HepG2 (cell line): ENCODE measurements at regions not wholly inside any gene's neighbourhood (a gene's known extent, or its start where the extent isn't known, plus 50 kb on each side); places are given as distances from the start of the nearest gene placed in this dataset.

Experiments
- ATAC-seq: fragments of 200-7000 bp; cut with Tn5 transposase; 3 replicates; pipeline ENCODE4 v1.9.1; 2020; ENCODE audit warnings: mild to moderate bottlenecking, moderate library complexity
- BruUV-seq: library from RNA; stranded (reverse); fragments of 400-500 nt; replicated peaks from 2 replicates; lab custom pipeline; 2021; lab: Mats Ljungman, UMichigan
- CTCF ChIA-PET: fragments of 300-600 bp; formaldehyde crosslinking; extraction: SDS; loops from one replicate; lab custom pipeline; 2021; ENCODE audit warnings: low total read pairs, inconsistent platforms, low intra/inter-chr PET ratio; lab: Yijun Ruan, JAX
- POLR2A ChIA-PET: fragments of 350-600 bp; sonication (Branson Sonifier 250); formaldehyde crosslinking; loops from one replicate; lab custom pipeline; 2020; ENCODE audit warnings: antibody characterized with exemption, inconsistent platforms; lab: Yijun Ruan, JAX
- DNase-seq: peaks from one replicate; pipeline ENCODE4 v3.0.0-alpha.2; 2015; ENCODE audit warnings: low spot score
- FAIRE-seq: peaks from 3 replicates; lab custom pipeline; 2011; peaks lifted over from hg19 to GRCh38; lab: Jason Lieb, UNC
- H2AFZ ChIP-seq: one replicate; pipeline ENCODE4 v1.6.1; 2011; ENCODE audit warnings: low read length, inconsistent platforms
- H3K27ac ChIP-seq: fragments of 300-600 bp; 3 replicates; pipeline ENCODE4 v1.8.0; 2011; ENCODE audit warnings: mixed run types, mild to moderate bottlenecking, mixed read lengths, low read length, inconsistent platforms; ENCODE audit not compliant: insufficient read depth; ENCODE audit errors: extremely low read length
- H3K27me3 ChIP-seq, 2 experiments: fragments of 200-600 bp in 1 of 2; 2 replicates in 1 of 2; 3 replicates in 1 of 2; pipeline versions ENCODE4 v1.6.0 to v1.8.0; 2011; ENCODE audit warnings: low read length in 2 of 2, mild to moderate bottlenecking in 2 of 2, moderate library complexity in 2 of 2, inconsistent platforms in 1 of 2; ENCODE audit not compliant: insufficient read depth in 2 of 2, control insufficient read depth in 1 of 2
- H3K36me3 ChIP-seq, 2 experiments: fragments of 200-600 bp in 1 of 2; replicated peaks in 1 of 2; 2 replicates in 1 of 2; 3 replicates in 1 of 2; pipeline versions ENCODE4 v1.5.1 to v1.8.0; 2011; ENCODE audit warnings: low read length in 2 of 2, inconsistent platforms in 1 of 2; ENCODE audit not compliant: insufficient read depth in 2 of 2, control insufficient read depth in 1 of 2
- H3K4me1 ChIP-seq: 2 replicates; pipeline ENCODE4 v1.5.1; 2012; ENCODE audit warnings: low read length, inconsistent platforms; ENCODE audit not compliant: insufficient read depth
- H3K4me2 ChIP-seq: 2 replicates; pipeline ENCODE4 v1.6.0; 2011; ENCODE audit warnings: low read depth, low read length, inconsistent platforms
- H3K4me3 ChIP-seq, 3 experiments: fragments of 200-600 bp in 1 of 3; sonication (generic), shearing (Covaris generic) in 1 of 3; replicated peaks in 1 of 3; 2 replicates each; pipeline ENCODE4 v1.5.1; 2011 to 2016; ENCODE audit warnings: low read length in 3 of 3, inconsistent platforms in 2 of 3, low read depth in 2 of 3, mild to moderate bottlenecking in 2 of 3, control low read depth in 1 of 3, mixed read lengths in 1 of 3; ENCODE audit not compliant: insufficient read depth in 1 of 3
- H3K79me2 ChIP-seq: one replicate; pipeline ENCODE4 v1.6.1; 2011; ENCODE audit warnings: low read length, inconsistent platforms; ENCODE audit not compliant: insufficient read depth
- H3K9ac ChIP-seq: 2 replicates; pipeline ENCODE4 v1.6.0; 2011; ENCODE audit warnings: mild to moderate bottlenecking, low read depth, low read length, inconsistent platforms; ENCODE audit not compliant: insufficient read depth
- H3K9me3 ChIP-seq: 2 replicates; pipeline ENCODE4 v1.5.1; 2012; ENCODE audit warnings: mild to moderate bottlenecking, low read length
- H4K20me1 ChIP-seq: 2 replicates; pipeline ENCODE4 v1.6.0; 2011; ENCODE audit warnings: inconsistent platforms, mild to moderate bottlenecking, low read length, moderate library complexity; ENCODE audit not compliant: insufficient read depth
- GATA4 ChIP-seq: sonication (generic); IDR thresholded peaks from 2 replicates; pipeline ENCODE4 v1.6.1; 2016; ENCODE audit warnings: antibody characterized with exemption, low read depth, borderline replicate concordance
- HNF4G ChIP-seq, 2 experiments: sonication (generic) in 1 of 2; formaldehyde crosslinking in 1 of 2; IDR thresholded peaks; 2 replicates each; pipeline versions ENCODE4 v1.4.0 to v1.6.1; 2011 to 2020; ENCODE audit warnings: borderline replicate concordance in 2 of 2, low read depth in 2 of 2, mild to moderate bottlenecking in 2 of 2, low read length in 1 of 2, missing genetic modification reagents in 1 of 2, moderate library complexity in 1 of 2
- KLF6 ChIP-seq: IDR thresholded peaks from 2 replicates; pipeline ENCODE4 v1.8.0; 2016; ENCODE audit warnings: missing biosample characterization, missing genetic modification reagents
- MED1 ChIP-seq: sonication (generic); formaldehyde crosslinking; IDR thresholded peaks from 2 replicates; pipeline ENCODE4 v1.4.0; 2020; ENCODE audit warnings: missing genetic modification reagents
- PAF1 ChIP-seq: IDR thresholded peaks from 2 replicates; pipeline ENCODE4 v1.6.1; 2016; ENCODE audit warnings: missing genetic modification reagents, missing compliant biosample characterization
- PHF21A ChIP-seq: sonication (generic); formaldehyde crosslinking; IDR thresholded peaks from 2 replicates; pipeline ENCODE4 v1.5.0; 2020; ENCODE audit warnings: mild to moderate bottlenecking, missing genetic modification reagents
- SMAD3 ChIP-seq: sonication (generic); formaldehyde crosslinking; IDR thresholded peaks from 2 replicates; pipeline ENCODE4 v1.4.0; 2020; ENCODE audit warnings: missing genetic modification reagents
- ZNF543 ChIP-seq: sonication (generic); formaldehyde crosslinking; IDR thresholded peaks from 2 replicates; pipeline ENCODE4 v1.4.0; 2020; ENCODE audit warnings: mild to moderate bottlenecking, missing genetic modification reagents
- ZNF550 ChIP-seq: sonication (generic); formaldehyde crosslinking; IDR thresholded peaks from 2 replicates; pipeline ENCODE4 v1.4.0; 2020; ENCODE audit warnings: mild to moderate bottlenecking, missing genetic modification reagents, borderline replicate concordance
- WGBS: methylation state at CpG from one replicate; pipeline ENCODE4 v1.1.6; 2017; ENCODE audit warnings: low lambda C conversion rate; 5-methylcytosine and 5-hydroxymethylcytosine counted together
- in situ Hi-C: cut with HindIII; loops from 2 replicates; pipeline ENCODE4 v1.10.0; 2017; ENCODE audit warnings: low pct_unique_long_range_greater_than_20kb; ENCODE audit not compliant: extremely low pct_ligation_motif_present
- intact Hi-C: fragments of 100-400 bp; cut with micrococcal nuclease; formaldehyde crosslinking; loops from one replicate; pipeline ENCODE4 v1.10.0; 2022; ENCODE audit not compliant: unreplicated experiment
- TF ChIP-seq, protein P1 (sequence below): sonication (generic); formaldehyde crosslinking; IDR thresholded peaks from 2 replicates; pipeline ENCODE4 v1.4.0; 2020; ENCODE audit warnings: missing genetic modification reagents, borderline replicate concordance
- TF ChIP-seq, protein P2 (sequence below): IDR thresholded peaks from 2 replicates; pipeline ENCODE4 v1.6.1; 2016; ENCODE audit warnings: low read depth
- TF ChIP-seq, protein P3 (sequence below): sonication (generic); formaldehyde crosslinking; IDR thresholded peaks from 2 replicates; pipeline ENCODE4 v1.5.0; 2020; ENCODE audit warnings: mild to moderate bottlenecking, missing genetic modification reagents
- TF ChIP-seq, protein P4 (sequence below): IDR thresholded peaks from 2 replicates; pipeline ENCODE4 v1.6.1; 2018; ENCODE audit warnings: missing genetic modification reagents
- TF ChIP-seq, protein P5 (sequence below): sonication (generic); formaldehyde crosslinking; IDR thresholded peaks from 2 replicates; pipeline ENCODE4 v1.9.0; 2022; ENCODE audit warnings: low read depth, missing genetic modification reagents

DNA sequence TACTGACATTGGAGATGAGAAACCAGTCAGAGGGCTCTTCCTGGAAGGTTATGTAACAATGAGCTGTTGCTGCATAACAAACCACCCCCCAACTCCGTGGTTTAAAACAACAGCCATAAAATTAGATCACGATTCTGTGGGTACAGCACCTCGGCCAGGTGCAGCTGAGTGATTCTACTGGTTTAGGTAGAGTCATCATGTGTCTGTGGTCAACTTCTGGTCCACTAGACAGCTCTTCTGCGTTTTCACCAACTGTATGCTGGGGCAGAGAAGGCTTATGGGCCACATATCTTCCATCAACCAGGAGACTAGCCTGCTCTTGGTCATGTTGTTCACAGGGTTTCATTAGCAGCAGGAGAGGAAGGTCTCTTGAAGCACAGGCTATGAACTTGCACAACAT is 585.5 kb downstream of the KCTD12 start:
- Histone ChIP-seq H2AFZ (no peak overlapping the region), H3K4me2 (no peak overlapping the region), H3K9me3 (no peaks in the 10 kb centered on the region), H3K79me2 (no peaks in the 10 kb centered on the region), H3K9ac (no peak overlapping the region), H3K4me1 (no peaks in the 10 kb centered on the region), H3K36me3 (no peaks in the 10 kb centered on the region), H3K27me3 (no peaks in the 10 kb centered on the region), H3K4me3 (no peak overlapping the region), H4K20me1 (no peaks in the 10 kb centered on the region), H3K27ac (no peak overlapping the region)
- in situ Hi-C loops = no loop called here
- ATAC-seq (no peak), FAIRE-seq (no peak), DNase-seq (no peak)
- intact Hi-C loops = no loop called here
- WGBS = 25% methylated on average over 2 of the region's 4 CpGs
- POLR2A ChIA-PET = no interaction called here
- no peak for TF ChIP-seq SMAD3 (CRISPR knock-in tag)
- TF ChIP-seq, protein P1, sequence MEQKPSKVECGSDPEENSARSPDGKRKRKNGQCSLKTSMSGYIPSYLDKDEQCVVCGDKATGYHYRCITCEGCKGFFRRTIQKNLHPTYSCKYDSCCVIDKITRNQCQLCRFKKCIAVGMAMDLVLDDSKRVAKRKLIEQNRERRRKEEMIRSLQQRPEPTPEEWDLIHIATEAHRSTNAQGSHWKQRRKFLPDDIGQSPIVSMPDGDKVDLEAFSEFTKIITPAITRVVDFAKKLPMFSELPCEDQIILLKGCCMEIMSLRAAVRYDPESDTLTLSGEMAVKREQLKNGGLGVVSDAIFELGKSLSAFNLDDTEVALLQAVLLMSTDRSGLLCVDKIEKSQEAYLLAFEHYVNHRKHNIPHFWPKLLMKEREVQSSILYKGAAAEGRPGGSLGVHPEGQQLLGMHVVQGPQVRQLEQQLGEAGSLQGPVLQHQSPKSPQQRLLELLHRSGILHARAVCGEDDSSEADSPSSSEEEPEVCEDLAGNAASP (CRISPR knock-in tag) = no peak
- TF ChIP-seq, protein P2, sequence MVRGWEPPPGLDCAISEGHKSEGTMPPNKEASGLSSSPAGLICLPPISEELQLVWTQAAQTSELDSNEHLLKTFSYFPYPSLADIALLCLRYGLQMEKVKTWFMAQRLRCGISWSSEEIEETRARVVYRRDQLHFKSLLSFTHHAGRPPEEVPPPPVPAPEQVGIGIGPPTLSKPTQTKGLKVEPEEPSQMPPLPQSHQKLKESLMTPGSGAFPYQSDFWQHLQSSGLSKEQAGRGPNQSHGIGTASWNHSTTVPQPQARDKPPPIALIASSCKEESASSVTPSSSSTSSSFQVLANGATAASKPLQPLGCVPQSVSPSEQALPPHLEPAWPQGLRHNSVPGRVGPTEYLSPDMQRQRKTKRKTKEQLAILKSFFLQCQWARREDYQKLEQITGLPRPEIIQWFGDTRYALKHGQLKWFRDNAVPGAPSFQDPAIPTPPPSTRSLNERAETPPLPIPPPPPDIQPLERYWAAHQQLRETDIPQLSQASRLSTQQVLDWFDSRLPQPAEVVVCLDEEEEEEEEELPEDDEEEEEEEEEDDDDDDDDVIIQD (CRISPR knock-in tag) = no peak
- no peak for TF ChIP-seq HNF4G (IDR thresholded peaks at IDR 0.05; ENCODE audit: borderline replicate concordance, low read depth, low read length)
- no peak for TF ChIP-seq HNF4G (CRISPR knock-in tag; IDR thresholded peaks at IDR 0.05; ENCODE audit: borderline replicate concordance, low read depth)
- TF ChIP-seq ZNF543 = no peak
- no peak for TF ChIP-seq PAF1
- TF ChIP-seq, protein P3, sequence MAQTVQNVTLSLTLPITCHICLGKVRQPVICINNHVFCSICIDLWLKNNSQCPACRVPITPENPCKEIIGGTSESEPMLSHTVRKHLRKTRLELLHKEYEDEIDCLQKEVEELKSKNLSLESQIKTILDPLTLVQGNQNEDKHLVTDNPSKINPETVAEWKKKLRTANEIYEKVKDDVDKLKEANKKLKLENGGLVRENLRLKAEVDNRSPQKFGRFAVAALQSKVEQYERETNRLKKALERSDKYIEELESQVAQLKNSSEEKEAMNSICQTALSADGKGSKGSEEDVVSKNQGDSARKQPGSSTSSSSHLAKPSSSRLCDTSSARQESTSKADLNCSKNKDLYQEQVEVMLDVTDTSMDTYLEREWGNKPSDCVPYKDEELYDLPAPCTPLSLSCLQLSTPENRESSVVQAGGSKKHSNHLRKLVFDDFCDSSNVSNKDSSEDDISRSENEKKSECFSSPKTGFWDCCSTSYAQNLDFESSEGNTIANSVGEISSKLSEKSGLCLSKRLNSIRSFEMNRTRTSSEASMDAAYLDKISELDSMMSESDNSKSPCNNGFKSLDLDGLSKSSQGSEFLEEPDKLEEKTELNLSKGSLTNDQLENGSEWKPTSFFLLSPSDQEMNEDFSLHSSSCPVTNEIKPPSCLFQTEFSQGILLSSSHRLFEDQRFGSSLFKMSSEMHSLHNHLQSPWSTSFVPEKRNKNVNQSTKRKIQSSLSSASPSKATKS (CRISPR knock-in tag) = no peak
- TF ChIP-seq ZNF550 (CRISPR knock-in tag) = no peak
- no peak for TF ChIP-seq MED1 (CRISPR knock-in tag)
- TF ChIP-seq, protein P4, sequence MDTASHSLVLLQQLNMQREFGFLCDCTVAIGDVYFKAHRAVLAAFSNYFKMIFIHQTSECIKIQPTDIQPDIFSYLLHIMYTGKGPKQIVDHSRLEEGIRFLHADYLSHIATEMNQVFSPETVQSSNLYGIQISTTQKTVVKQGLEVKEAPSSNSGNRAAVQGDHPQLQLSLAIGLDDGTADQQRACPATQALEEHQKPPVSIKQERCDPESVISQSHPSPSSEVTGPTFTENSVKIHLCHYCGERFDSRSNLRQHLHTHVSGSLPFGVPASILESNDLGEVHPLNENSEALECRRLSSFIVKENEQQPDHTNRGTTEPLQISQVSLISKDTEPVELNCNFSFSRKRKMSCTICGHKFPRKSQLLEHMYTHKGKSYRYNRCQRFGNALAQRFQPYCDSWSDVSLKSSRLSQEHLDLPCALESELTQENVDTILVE (CRISPR knock-in tag) = no peak
- TF ChIP-seq PHF21A (CRISPR knock-in tag) = no peak
- TF ChIP-seq KLF6 (CRISPR knock-in tag) = no peak
- TF ChIP-seq, protein P5, sequence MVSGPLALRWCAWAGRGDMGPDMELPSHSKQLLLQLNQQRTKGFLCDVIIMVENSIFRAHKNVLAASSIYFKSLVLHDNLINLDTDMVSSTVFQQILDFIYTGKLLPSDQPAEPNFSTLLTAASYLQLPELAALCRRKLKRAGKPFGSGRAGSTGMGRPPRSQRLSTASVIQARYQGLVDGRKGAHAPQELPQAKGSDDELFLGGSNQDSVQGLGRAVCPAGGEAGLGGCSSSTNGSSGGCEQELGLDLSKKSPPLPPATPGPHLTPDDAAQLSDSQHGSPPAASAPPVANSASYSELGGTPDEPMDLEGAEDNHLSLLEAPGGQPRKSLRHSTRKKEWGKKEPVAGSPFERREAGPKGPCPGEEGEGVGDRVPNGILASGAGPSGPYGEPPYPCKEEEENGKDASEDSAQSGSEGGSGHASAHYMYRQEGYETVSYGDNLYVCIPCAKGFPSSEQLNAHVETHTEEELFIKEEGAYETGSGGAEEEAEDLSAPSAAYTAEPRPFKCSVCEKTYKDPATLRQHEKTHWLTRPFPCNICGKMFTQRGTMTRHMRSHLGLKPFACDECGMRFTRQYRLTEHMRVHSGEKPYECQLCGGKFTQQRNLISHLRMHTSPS (CRISPR knock-in tag) = no peak
- no peak for TF ChIP-seq GATA4
- BruUV-seq = no TSS peak
- CTCF ChIA-PET = no interaction called here
